ENCODE measurements at regions not wholly inside any gene's neighbourhood (a gene's known extent, or its start where the extent isn't known, plus 50 kb on each side); places are given as distances from the start of the nearest gene placed in this dataset.

DNA sequence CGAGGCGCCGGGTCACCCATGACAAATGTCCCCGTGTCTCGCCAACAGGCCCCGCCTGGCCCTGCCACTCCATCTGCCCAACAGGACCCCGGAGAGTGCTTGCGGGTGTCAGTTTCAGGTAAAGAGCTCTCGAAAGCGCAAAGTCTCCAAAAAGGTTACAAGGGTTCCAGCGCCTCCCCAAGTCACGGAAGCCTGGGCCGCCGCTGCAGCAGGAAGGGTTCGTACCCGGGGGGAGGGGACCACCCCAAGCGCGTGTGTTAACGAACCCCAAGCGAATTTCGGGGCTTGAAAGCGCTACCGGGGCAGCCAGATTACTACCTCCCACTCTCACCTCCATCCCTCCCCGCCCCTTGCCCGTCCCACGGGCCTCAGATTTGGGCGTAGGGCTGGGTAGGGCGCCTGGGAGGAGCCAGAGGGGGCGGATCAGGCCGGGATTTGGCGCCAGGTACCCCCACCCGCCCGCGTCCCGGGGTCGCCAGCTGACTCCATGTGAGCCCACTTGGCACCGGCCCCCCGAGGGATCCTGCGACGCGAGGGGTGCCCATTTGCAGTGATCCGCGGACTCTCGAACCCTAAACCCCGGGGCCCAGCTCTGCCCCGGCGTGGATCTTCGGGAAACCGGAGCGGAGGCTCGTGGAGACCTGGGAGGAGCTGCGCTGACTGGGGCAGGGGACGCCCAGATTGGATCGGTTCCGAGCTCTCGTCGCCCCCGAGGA, 85.9 kb downstream of the NR2F2 start:
- H3K4me3 ChIP-seq (replicated peaks; ENCODE audit: low read depth, low read length) = no peak overlapping the region
- no peak for DNase-seq (ENCODE audit: extremely low read depth, insufficient read length)
- TF ChIP-seq, protein P1, sequence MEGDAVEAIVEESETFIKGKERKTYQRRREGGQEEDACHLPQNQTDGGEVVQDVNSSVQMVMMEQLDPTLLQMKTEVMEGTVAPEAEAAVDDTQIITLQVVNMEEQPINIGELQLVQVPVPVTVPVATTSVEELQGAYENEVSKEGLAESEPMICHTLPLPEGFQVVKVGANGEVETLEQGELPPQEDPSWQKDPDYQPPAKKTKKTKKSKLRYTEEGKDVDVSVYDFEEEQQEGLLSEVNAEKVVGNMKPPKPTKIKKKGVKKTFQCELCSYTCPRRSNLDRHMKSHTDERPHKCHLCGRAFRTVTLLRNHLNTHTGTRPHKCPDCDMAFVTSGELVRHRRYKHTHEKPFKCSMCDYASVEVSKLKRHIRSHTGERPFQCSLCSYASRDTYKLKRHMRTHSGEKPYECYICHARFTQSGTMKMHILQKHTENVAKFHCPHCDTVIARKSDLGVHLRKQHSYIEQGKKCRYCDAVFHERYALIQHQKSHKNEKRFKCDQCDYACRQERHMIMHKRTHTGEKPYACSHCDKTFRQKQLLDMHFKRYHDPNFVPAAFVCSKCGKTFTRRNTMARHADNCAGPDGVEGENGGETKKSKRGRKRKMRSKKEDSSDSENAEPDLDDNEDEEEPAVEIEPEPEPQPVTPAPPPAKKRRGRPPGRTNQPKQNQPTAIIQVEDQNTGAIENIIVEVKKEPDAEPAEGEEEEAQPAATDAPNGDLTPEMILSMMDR (IDR thresholded peaks at IDR 0.05; ENCODE audit: insufficient read depth, low read length, poor library complexity, severe bottlenecking) = no peak
- H3K27me3 ChIP-seq (replicated peaks; ENCODE audit: control insufficient read depth, insufficient read depth, low read length) = no peaks in the 10 kb centered on the region; the same call in 1 of the 2 replicates
- H3K36me3 ChIP-seq (ENCODE audit: control insufficient read depth, insufficient read depth, low read length) = no peaks in the 10 kb centered on the region

DNA sequence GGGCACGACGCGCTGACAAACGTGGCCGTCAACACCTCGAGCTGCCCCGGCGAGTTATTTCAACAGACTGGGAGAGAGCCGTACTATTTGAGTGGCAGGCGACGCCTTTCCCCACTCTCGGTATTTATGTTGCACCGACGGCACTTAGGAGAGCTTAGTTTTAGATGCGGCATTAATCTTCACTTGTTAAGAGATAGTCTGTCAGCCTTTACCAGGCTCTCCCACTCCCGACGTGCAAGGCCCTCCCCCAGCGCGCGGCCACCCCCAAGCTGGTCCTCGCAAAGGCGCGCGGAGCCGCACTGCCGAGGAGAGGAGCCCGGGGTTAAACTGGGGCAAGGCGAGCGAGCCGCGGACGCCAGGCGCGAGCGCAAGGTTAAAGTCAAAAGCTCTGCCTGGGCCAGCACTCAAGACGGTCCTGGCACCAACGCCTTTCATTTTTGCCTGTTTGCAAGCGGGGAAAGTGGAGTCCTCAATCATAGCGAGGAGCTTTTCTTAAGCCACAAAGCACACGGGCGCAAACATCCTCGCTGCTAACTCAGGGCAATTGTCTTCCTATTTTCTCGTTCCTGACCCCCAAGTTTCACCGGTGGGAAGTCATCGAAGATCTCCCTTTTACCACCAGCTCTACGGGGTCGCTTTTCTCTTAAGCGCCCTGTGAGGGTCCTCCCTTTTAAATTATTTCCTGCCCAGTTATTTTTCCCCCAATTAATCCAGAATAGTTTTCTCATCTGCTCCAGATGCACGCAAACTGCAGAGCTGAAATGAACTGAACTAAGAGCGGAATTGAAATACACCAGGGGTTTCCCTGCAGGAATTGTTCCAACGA, 86.6 kb downstream of the NR2F2 start:
- no peaks in the 10 kb centered on the region for H3K36me3 ChIP-seq (ENCODE audit: control insufficient read depth, insufficient read depth, low read length)
- no peak for DNase-seq (ENCODE audit: extremely low read depth, insufficient read length)
- H3K27me3 ChIP-seq (replicated peaks; ENCODE audit: control insufficient read depth, insufficient read depth, low read length) = no peaks in the 10 kb centered on the region; the same call in 1 of the 2 replicates
- no peak overlapping the region for H3K4me3 ChIP-seq (replicated peaks; ENCODE audit: low read depth, low read length)
- TF ChIP-seq, protein P1 (IDR thresholded peaks at IDR 0.05; ENCODE audit: insufficient read depth, low read length, poor library complexity, severe bottlenecking) = no peak

DNA sequence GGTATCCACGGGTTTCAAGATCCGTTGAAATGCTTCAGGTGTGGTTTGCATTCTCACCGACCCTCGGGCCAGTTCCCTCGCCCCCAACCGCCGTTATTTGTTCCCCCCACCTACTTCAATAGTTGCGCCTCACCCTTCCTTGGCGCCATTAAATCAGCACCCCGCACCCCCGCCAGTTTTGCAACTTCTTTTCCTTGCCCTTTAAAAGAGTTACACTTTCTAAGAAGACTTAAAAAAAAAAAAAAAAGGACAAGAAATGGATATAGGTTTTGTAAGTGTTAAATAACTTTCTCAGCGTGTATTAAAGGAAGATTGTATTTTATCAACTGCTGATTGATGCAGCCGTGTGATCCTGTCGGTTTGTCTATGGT, 87.2 kb downstream of the NR2F2 start:
- Histone ChIP-seq H3K4me3 (replicated peaks; ENCODE audit: low read depth, low read length) (no peak overlapping the region), H3K36me3 (ENCODE audit: control insufficient read depth, insufficient read depth, low read length) (no peaks in the 10 kb centered on the region), H3K27me3 (replicated peaks; ENCODE audit: control insufficient read depth, insufficient read depth, low read length) (no peaks in the 10 kb centered on the region; the same call in 1 of the 2 replicates)
- no peak for DNase-seq (ENCODE audit: extremely low read depth, insufficient read length)
- TF ChIP-seq, protein P1 (IDR thresholded peaks at IDR 0.05; ENCODE audit: insufficient read depth, low read length, poor library complexity, severe bottlenecking) = no peak

DNA sequence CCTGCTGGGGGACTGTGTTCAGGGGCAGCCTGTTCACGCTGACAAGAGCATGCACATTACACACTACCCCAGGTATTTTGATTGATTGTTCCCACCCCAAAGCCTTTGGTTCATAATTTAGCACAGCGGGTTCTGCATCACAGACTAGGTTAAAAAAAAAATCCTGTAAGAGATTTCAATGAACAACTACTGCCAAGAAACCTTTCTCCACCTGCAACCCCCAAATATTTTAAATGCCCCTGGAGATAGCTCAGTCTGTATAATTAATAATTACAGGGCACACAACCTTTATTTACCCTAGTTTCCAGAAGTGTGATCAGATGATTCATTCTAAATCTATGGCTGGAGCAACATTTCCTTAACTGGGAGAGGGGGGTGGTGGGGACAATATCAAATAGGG, 87.6 kb downstream of the NR2F2 start:
- Histone ChIP-seq H3K27me3 (replicated peaks; ENCODE audit: control insufficient read depth, insufficient read depth, low read length) (no peaks in the 10 kb centered on the region; the same call in 1 of the 2 replicates), H3K4me3 (replicated peaks; ENCODE audit: low read depth, low read length) (no peak overlapping the region), H3K36me3 (ENCODE audit: control insufficient read depth, insufficient read depth, low read length) (no peaks in the 10 kb centered on the region)
- TF ChIP-seq, protein P1 (IDR thresholded peaks at IDR 0.05; ENCODE audit: insufficient read depth, low read length, poor library complexity, severe bottlenecking) = no peak
- no peak for DNase-seq (ENCODE audit: extremely low read depth, insufficient read length)

DNA sequence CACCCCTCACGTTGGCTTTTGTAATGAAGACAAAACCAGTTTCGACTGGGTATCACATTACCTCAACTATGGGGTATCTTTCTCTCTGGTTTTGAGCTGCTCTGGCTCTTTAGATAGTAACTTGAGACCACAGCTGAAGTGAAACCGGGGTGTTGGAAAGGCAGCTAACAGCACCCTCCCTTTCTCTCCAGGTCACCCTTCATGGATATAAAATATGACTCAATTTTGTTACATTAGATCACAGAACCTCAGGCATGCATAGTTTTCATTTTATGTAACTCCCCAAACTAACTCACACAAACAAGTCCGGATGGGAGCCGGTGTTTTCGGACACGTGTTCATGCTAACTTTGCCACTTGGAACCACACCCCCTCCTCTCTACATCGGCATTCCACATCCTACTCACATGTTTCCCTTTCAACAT, 90.7 kb downstream of the NR2F2 start:
- no peak for DNase-seq (ENCODE audit: extremely low read depth, insufficient read length)
- no peaks in the 10 kb centered on the region for H3K36me3 ChIP-seq (ENCODE audit: control insufficient read depth, insufficient read depth, low read length)
- TF ChIP-seq, protein P1 (IDR thresholded peaks at IDR 0.05; ENCODE audit: insufficient read depth, low read length, poor library complexity, severe bottlenecking) = no peak
- H3K4me3 ChIP-seq (replicated peaks; ENCODE audit: low read depth, low read length) = no peak overlapping the region
- H3K27me3 ChIP-seq (replicated peaks; ENCODE audit: control insufficient read depth, insufficient read depth, low read length) = no peaks in the 10 kb centered on the region; the same call in 1 of the 2 replicates

Data from GM06990 (cell line).